Activated CD4-positive, alpha-beta T cell treated with anti-CD3 and anti-CD28 coated beads, Interleukin-10, Interleukin-2, amounts not matched to agents 100 ng/mL and 50 ng/mL, durations not matched to agents 16 hours and 8 hours (primary cell): ENCODE measurements at regions not wholly inside any gene's neighbourhood (a gene's known extent, or its start where the extent isn't known, plus 50 kb on each side); places are given as distances from the start of the nearest gene placed in this dataset.

ENCODE experiments used
- DNase-seq: peaks from one replicate; pipeline ENCODE4 v3.0.0-alpha.2; 2020

DNA sequence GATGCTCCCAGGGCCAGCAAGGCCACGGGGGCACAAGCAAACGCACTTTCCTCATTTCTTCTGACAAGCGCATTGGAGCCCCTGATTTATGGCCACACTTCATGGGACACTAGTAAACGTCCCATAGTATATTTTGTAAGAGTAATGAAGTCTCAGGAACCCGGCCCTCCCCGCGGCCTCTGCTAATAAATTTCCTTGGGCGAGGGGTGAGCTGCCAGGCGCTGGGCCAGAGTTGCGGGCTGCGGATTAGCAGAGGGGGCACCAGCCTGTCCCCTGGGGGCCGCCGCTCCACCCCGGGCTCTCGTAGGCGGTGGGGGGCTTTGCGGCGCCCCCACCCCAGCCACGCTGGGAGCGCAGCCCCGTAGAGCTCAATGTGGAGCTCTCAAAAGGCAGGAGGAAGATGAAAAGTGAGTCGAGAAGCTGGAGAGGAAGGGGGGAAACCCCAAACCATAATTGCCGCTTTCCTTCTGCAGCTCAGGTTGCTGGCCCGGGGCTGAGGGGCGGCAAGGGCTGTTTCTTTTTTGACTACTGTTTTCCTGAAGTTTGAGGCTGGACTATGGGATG, 173.6 kb downstream of the CDC5L start:
- no peak for DNase-seq

DNA sequence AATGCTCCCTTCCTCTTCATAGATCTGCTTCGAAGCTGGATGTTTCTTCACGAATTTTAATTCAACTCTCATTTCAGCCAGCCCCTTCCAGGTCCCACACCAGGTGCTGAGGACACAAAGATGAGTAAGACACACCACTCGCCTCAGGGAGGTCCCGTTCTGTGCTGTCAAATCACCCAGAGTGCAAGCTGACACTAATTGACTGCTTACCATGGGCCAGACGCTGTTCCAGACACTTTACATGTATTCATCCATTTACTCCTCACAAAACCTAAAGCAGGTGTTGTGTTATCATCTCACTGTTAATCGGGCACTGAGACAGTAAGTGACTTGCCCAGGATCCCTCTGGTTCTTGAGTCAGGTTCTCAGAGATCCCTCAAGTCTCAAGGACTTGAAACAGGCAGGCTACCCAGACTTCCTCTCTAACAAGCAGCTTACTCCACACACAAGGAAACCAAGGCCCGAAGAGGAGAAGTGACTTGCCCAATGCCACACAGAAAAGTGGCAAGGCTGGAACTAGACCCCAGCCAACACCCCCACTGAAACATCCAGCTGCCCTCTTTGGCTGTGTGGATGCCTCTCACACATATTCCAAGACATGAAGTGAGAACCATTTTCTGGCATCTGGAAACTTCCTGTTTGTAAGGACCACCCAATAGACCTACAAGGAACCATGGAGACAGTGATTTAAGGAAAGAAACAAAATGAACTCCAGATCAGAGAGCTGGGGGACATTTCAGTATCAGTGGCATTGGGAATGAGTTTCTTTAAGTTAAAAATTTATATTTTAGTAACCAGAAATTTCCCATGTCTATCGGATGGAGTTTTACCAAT, 174.5 kb downstream of the CDC5L start:
- no peak for DNase-seq

DNA sequence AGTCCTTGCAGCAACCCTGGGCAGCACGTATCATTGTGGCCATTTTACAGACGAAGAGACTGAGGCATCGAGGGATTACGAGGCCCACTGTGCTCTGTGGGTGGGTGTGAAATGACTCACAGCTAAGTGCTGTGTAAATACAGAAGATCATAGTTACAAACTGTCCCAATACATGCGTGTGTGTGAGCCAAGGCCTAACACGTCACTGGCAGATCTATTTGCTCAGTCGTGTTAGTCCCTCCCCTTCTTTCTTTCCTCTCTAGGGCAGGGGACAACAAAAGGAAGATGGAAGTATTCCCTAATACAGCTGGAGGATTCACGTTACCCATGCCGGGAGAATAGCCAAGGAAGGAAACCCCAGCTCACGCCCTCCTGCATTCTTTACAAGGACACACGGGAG, 175.9 kb downstream of the CDC5L start:
- DNase-seq: peak; percentile 34

DNA sequence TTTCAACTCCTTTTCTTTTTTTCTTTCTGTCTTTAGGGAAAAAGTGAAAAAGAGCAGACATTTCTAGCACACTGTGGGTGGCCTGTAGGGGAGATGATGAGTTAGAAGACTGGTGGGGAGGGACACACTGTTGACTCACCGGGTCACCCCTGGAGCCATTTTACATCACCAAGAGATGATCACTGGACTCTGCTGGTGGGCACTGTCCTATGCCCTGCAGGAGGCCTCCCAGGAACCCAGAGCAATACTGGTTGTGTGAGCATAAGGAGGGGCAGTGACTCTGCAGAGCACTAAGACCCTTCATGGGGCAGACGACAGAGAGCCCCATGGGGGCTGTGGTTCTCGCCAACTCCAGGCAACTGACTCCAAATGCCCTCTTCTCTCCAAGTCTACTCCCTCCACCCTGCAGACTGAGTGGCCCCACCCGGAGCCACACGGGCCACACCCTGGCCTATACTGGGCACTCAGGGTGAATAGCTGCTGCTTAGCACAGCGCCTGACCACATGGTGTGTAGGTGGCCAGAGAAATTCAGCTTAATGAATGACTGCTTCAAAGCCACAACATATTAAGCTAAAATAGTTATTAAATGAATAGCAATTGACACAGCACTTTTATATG, 177.5 kb downstream of the CDC5L start:
- no peak for DNase-seq

DNA sequence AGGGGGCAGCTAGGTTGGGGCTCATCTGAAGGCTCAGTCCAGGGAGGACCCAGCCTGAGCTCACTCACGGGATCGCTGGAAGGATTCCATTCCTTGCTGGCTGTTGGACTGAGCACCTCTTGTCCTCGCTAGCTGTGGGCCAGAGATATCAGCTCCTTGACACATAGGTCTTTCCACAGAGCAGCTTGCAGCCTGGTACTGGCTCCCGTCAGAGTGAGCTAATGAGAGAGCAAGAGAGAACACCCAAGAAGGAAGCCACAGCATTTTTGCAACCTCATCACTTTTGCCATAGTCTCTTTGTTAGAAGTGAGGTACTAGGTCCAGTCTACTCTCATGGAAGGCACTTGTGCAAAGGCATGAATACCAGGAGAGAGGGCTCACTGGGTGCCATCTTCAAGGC, 179.9 kb downstream of the CDC5L start:
- no peak for DNase-seq

DNA sequence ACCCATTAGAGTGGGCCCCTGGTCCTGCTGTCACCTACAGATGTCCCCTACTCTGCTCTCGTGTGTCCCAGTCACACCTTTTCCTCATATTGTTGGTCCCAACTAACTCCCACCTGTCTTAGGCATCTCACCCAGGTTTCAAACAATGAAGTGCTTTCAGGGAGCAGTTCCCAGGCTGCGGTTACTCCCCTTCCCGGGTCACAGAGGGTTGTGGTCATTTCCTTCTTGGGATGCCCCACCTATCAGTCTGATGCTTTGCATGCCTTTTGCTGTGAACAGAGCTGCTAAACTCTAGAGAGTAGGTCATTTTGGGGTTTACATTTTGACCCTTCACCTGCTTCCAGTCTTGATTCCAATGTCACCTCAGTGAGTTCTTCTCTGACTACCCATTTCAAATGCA, 181.6 kb downstream of the CDC5L start:
- DNase-seq: no peak

DNA sequence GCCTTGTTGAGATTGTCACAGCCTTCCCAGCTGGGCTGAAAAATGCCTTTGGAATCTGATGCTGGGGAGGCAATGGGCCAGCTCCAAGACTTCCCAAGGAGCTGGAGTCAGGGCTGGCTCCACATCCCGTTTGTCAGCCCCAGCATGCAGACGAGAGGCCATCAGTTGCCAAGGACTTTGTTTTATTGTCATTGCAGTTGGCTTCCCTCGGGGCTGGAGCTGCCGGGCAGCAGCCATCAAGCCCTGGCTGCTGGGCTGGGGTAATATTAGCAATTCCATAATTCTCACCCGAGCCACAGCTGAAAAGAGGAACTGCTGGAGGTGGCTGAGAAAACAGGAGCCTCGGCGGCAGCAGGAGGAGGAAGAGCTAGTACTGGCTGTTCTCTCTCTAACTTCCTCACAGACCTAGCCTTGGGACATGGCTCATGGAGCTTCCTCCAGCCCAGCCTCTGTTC, 182.5 kb downstream of the CDC5L start:
- DNase-seq: no peak

DNA sequence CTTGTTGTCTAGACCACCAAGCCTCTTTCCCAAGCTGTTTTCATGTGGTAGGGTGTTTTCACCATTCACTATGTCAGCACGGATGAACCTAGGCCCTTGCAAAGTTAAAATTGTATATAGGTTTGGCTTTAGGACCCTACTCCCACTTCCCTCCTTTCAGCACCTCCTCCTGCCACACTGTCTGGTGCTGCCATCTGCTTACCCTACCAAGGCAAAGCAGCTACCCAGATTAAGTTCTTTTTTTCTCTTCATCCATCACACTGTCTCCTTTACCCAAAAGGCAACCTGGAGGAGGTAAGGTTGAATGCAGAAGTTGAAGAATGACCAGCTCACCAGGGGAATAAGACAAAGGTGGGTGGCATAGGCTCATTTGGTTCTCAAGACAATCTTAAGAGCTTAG, 184.0 kb downstream of the CDC5L start:
- no peak for DNase-seq

DNA sequence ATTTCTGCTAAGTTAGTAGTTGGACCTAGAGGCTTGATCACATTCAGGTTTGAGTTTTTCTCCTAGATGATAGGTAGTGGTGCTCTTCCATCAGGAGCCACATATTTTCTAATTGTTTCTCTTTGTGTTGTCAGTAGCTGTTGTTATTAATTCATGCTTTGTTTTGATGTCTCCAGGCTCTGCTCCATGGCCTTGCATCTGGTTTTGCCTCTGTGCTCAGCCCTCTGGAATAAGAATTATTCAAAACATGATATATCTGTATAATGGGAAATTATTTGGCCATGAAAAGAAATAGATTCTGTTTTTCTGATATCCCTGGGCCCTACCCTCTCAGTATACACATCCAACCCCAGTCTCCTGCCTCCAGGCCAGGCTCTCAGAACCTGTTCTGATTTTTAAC, 184.8 kb downstream of the CDC5L start:
- DNase-seq: no peak

DNA sequence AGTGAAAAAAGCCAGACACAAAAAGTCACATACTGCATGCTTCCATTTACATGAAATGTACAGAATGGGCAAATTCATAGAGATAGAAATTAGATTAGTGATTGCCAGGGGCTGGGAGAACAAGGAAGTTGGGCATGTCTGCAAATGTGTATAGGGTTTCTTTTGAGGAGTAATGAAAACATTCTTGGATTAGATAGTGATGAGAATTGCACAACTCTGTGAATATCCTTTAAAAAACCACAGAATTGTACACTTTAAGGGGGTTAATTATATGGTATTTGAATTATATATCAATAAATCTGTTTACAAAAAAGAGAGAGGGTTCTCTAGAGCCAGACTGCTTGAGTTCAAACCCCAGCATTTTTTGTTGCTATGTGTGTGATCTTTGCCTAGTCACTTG, 188.1 kb downstream of the CDC5L start:
- DNase-seq: no peak

DNA sequence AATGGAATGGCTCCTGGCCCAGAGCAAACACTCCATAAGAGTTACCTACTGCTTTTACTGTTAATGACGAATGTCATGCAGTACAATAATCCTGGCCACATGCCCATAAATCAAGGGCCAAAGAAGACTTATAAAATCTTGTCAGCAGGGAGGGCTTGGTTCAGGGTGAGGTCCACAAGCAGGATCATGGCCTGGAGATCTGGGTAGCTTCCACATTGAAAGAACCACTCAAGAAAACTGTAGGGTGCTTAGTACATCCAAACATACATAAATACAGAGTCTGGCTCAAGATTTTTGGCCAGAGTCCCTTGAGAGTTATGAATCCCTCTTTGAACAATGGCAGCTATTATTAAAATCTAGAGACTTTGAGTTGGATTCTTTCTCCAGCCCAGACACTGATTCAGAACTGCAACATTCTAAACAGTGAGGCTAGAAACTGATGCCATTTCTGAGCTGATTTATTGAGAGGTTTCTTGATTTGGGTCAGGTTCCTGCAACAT, 188.7 kb downstream of the CDC5L start:
- DNase-seq: no peak

DNA sequence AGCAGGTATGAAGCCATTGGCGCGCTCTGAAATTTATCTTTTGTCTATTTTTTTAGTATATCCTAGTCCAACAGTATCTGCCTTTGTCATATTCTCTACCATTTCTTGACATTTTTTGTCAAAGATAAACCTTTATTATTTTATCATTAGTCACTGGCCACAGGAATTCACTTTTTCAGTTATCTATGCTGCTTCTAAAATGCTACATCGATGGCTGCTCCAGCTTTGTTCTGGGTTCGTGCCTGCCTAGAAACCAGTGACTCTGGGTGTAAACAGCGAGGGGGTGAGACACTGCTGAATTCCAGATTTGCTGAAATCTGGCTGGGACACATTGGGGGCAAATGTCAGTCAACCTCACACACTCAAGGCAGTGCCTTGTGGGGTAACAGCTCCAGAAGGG, 193.4 kb downstream of the CDC5L start:
- DNase-seq: no peak

DNA sequence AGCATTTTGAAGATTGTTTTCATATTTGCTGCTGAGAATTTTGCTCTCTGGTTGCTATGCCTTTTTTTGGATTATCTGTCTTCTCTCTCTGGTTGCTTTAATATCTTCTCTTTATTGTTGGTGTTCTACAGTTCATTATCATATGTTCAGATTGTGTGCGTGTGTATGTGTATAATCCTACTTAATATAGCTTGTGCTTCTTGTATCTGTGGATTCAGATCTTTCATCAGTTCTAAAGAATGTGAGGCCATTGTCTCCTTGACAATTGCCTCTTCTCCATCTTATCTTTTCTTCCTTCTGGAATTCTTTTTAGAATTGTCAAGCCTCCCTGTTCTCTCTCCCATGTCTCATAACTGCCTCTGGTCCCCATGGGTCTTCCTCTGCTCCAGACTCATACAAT, 195.4 kb downstream of the CDC5L start:
- DNase-seq: no peak

DNA sequence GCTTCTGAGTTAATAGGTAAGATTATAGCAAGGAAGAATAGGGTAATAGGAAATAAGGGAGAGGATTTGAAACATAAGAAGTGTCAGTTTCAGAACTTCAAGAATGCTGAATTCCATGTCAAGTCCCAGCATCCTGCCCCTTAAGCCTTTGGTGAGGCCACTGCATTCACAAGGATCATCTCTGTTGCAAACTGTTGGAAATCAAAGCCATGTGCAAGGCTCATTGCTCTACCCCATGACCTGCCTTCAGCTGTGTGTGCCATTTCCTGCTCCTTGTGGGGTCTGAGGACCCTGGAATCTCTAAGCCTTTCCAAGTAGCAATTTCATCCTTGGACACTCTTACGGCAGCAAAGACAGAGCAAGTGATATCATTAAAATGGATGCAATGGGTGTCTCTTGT, 203.0 kb downstream of the CDC5L start:
- DNase-seq: no peak

DNA sequence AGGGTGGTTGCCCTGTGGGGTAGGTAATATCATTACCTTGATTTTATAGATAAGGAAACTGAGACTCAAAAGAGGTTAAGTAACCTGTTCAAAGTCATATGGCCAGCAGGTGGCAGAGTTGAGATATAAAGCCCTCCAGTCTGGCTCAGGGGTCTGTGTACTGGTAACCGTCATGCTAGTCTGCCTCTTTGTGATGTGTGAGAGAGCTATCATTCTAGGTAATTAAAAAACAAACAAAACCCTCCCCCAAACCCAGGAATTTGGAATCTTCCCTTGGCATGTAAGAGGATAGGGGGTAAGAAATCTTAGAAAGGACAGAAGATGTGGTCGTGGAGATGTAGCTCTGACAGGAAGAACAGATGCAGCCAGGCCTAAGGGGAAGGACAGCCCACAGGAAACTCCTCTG, 206.0 kb downstream of the CDC5L start:
- DNase-seq: peak; percentile 69

DNA sequence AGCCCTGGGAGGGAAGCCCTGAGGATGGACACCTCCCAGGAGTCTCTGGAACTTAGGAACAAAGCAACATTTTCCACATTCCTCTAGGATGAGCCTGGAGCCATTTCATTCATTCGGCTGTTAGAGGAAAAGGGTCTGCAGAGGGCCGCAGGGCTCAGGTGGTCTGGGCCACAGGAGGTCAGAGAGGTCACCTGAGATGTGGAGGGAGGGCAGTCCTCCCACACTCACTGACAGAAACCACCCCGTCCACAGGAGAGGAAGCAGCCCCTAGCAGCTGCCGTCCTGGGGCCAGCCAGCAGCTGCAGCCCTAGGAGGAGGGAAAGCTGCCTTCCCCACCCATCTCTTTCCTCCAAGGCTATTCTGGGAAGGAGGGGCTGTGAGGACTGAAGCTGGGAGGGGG, 207.0 kb downstream of the CDC5L start:
- no peak for DNase-seq

DNA sequence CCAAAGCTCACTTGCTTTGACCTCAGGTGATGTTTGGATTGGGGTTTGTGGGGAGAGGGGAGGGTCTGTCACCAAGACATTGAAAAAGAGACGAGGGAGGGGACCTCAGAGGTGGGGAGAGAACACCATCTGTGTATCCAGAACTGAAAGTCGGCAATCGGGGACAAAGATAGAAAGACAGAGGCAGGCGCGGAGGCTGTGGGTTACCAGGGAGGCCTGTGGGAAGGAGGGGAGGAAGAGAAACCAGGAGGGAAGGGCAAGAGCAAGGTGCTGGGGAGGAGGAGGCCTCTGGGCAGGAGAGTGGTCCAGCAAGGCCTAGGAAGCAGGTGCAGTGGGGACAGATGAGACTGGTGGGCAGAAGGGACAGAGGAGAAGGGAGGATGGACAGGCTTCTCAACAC, 211.2 kb downstream of the CDC5L start:
- no peak for DNase-seq

DNA sequence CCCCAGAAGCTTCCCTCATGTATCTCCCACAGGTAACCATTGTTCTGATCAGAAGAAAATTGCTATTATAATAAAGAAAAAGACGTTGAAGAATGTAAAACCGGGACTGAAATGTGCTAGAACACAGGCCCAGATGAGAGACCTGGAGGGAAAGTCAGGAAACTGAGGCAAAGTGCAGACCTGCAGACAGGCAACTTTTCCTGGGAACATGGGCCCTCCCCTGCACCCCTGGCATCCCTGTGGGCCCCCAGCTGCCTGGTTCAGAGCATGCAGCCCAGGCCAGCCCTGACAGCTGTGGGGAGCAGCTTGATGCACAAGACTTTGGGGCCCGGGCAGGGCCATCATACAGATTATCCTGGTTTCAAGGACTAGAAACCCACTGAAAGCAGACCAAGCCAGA, 212.2 kb downstream of the CDC5L start:
- no peak for DNase-seq

DNA sequence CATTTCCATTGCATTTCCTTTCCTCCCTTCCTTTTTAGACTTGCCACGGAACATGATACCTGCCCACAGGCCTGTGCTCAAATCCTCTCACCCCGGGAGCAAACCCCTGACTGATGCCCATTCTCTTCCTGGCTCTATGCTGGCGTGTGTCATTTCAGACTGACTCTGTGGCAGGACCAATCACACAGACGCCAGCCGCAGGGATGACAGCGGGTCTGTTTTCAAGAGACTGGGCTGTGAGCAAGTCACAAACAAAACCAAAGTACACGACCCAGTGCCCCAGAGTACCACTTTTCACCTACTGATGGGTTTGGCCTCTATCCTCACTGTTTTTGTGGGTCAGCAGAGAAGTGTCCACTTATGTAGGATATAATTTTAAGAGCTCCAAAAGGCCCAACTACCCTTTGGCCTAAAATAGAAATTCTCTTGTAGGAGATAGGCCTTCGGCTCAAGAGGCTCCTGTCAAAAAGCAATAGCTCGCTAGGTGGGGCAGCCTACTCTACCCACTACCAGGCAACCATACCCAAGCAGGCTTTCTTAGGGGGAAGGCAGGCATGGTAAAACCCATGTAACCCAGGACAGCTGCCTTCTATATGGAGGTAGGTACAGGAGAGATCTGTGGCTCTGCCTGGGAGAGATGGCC, 215.7 kb downstream of the CDC5L start:
- no peak for DNase-seq

DNA sequence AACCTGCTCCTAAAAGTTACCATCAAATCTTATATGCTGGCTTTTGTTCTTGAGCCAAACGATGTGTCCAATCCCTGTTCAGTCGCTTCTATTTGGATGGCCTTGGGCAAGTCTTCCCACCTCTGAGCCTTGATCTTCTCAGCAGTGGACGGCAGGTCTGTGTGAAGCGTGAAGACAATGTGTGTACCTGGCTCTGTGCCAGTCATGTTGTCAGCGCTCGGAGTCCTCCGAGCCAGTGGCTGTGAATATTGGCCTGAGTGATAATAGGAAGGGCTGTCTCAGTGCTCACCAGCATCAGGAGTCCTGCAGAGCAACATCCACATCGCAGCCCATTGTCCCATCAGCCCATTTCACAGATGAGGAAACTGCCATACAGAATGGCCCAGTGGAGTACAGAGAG, 219.0 kb downstream of the CDC5L start:
- no peak for DNase-seq

DNA sequence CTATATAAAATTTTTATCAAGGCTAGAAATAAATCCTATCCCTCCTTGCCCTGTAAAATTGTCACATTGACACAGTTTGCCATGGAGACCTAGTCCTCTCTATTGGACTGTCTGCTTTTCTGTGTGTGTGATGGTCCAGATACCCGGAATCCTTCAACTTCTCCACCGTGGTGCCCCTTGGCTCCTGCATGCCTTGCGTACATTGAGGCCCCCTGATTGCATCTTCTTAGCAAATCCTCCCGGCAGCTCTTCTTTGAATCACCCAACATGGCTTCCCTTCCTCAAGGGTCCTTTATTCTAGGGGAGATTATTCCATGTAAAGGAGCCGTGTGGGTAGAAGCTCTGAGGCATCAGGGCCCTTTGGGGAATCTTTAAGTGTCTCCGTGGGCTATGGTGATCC, 219.5 kb downstream of the CDC5L start:
- DNase-seq: no peak

DNA sequence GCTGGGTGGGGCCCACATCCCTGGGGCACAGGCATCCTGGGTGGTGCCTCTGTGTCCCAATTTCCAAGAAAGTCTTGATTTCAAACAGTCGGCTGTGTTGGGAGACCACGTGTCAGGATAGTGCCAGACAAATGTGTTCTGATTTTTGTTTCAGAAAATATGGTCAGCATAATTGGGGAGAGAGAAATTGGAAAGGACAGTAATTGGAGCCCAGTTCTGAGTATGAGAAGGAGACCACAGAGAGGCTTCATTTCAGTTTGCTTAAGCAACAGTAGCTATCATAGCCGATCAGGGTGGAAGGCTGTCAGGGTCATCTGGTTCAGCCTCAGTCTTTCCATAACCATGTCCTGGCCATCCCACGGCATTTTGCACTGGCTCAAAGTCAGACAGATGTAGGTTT, 220.7 kb downstream of the CDC5L start:
- no peak for DNase-seq

DNA sequence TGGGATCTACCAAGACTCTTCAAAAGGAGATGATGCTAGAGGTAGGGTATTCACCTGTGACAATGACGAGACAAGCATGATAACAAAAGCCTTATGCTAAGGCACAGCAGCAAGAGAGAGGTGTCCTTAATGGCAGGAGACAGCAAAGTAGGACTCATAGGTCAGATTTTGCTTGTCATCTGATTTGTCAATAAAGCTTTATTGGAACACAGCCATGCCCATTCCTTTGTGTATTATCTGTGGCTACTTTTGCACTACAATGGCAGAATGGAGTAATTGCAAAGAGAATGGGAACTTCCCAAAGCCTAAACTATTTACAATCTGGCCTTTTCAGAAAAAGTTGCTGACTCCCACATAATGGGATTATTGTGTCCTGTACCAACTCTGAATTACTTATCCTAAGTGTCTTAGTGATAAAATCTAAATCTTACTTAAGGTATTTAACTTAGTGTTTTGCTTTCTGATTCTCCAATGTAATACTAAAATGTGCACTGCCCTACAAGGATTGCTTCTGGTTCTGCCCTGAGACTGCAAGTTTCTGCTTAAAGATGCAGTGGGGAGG, 221.6 kb downstream of the CDC5L start:
- no peak for DNase-seq
